Testis (tissue), 2 donors: ENCODE measurements at regions not wholly inside any gene's neighbourhood (a gene's known extent, or its start where the extent isn't known, plus 50 kb on each side); places are given as distances from the start of the nearest gene placed in this dataset.
"Not testable (repeated sequence)": the region's sequence is repeated elsewhere in the genome, so short reads cannot be mapped to it uniquely, and the experiment has no call there.

Experiments
- CTCF ChIP-seq, 3 experiments: fragments of 450-650 bp in 2 of 3; fragments of 200-600 bp in 1 of 3; sonication (generic) in 1 of 3; IDR thresholded peaks; one replicate each; pipeline ENCODE4 v1.5.1; 2016 to 2019; ENCODE audit warnings: antibody characterized with exemption in 3 of 3, mild to moderate bottlenecking in 2 of 3, moderate library complexity in 1 of 3
- POLR2A ChIP-seq: fragments of 450-650 bp; IDR thresholded peaks from one replicate; pipeline ENCODE4 v1.6.1; 2017; ENCODE audit warnings: antibody characterized with exemption, mild to moderate bottlenecking, moderate library complexity

DNA sequence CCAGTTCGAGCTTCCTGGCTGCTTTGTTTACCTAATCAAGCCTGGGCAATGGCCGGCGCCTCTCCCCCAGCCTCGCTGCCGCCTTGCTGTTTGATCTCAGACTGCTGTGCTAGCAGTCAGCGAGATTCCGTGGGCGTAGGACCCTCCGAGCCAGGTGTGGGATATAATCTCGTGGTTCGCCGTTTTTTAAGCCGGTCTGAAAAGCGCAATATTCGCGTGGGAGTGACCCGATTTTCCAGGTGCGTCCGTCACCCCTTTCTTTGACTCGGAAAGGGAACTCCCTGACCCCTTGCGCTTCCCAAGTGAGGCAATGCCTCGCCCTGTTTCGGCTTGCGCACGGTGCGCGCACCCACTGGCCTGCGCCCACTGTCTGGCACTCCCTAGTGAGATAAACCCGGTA, 72.4 kb downstream of the TUBA3C start:
- not testable (repeated sequence) for TF ChIP-seq CTCF (IDR thresholded peaks at IDR 0.05); POLR2A
